Fibroblast of mammary gland (primary cell): ENCODE measurements at regions not wholly inside any gene's neighbourhood (a gene's known extent, or its start where the extent isn't known, plus 50 kb on each side); places are given as distances from the start of the nearest gene placed in this dataset.

Source experiments
- DNase-seq: peaks from one replicate; pipeline ENCODE4 v3.0.0-alpha.2; 2010; ENCODE audit warnings: low read depth
- H3K4me3 ChIP-seq: 2 replicates; pipeline ENCODE4 v1.5.1; 2011; ENCODE audit warnings: low read depth, mild to moderate bottlenecking, low read length, moderate library complexity; ENCODE audit not compliant: control insufficient read depth
- CTCF ChIP-seq: conservative IDR thresholded peaks from 2 replicates; pipeline ENCODE4 v1.5.1; 2011; ENCODE audit warnings: low read depth, low read length, inconsistent platforms; ENCODE audit not compliant: control insufficient read depth, insufficient read depth

- no peak for DNase-seq
- no peak for TF ChIP-seq CTCF
- H3K4me3 ChIP-seq: no peak overlapping the region
Measured at GRCh38 chr3:502486-502885, 305.9 kb downstream of the CHL1 start.

DNA sequence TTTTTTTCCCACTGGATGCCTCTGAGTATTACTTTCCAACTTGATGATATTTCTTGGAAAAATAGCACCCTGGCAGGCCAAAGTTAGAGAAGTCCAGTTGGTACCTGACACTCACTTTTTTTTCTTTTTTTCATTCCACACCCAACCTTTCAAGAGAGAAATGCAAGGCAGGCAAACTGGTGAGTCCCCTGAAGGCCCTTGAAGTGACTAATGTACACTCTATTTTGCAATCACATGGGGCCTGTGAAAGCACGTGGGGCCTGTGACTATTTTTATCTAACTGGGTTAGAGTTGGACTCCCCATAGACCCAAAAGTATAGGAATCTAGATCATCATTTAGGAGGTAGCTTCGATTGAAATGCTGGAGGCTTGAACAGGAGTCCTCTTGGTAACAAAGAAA is 316.7 kb downstream of the CHL1 start:
- no peak for TF ChIP-seq CTCF
- DNase-seq: peak; percentile 2

DNA sequence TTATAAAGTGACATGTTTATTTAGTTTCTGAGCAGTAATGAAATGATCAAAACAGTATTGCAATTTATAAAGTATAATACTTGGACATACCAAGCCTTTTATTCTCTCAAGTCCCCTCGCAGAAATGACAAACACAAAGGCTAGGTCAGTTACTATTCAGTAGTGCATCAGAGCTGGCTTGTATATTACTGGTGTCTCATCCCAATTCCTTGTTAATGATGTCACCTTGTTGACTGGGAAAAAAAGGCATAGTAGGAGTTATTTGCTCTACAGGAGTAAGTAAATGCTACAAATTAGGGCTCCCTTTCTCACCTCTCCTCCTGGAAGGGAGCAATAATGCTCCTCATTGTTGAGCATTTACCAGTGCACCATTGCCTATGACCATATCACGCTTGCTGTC is 317.6 kb downstream of the CHL1 start:
- TF ChIP-seq CTCF: no peak
- H3K4me3 ChIP-seq: no peak overlapping the region
- peak; percentile 12 for DNase-seq

More for the DNA sequence above, 316.7 kb downstream of the CHL1 start:
- no peak overlapping the region for H3K4me3 ChIP-seq

- no peak for TF ChIP-seq CTCF
- DNase-seq: no peak
- H3K4me3 ChIP-seq: no peak overlapping the region
Measured at GRCh38 chr3:519026-519425, 322.5 kb downstream of the CHL1 start.

GRCh38 chr3:522888-523287 is 326.3 kb downstream of the CHL1 start:
- no peak for TF ChIP-seq CTCF
- DNase-seq: no peak
- no peak overlapping the region for H3K4me3 ChIP-seq

DNA sequence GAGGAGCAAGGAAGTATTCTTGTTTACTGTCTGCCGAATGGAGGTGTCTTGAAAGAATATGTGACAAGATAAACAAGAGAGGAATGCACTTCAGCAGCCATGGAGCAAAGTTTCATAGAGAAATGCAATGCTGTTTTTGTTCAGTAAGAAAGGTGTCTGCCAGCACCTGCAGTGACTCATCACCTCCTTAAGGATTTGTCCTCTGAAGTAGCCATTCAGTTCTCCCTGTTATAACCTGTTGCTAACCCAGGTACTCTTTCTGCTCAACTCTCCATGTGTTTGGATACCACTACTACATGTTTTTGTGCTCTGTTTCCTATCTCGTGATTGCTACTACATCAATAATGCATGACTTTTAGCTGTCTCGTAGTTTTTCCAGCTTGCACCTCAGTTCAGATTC is 328.9 kb downstream of the CHL1 start:
- H3K4me3 ChIP-seq: no peak overlapping the region
- TF ChIP-seq CTCF: no peak
- DNase-seq: no peak
